Panc1 (cell line): ENCODE measurements at regions not wholly inside any gene's neighbourhood (a gene's known extent, or its start where the extent isn't known, plus 50 kb on each side); places are given as distances from the start of the nearest gene placed in this dataset.

Experiments
- ATAC-seq: fragments of 200-7000 bp; cut with Tn5 transposase; 2 replicates; pipeline ENCODE4 v1.9.1; 2020; ENCODE audit warnings: mild to moderate bottlenecking, moderate library complexity
- BruUV-seq: library from RNA; stranded (reverse); fragments of 400-500 nt; replicated peaks from 2 replicates; lab custom pipeline; 2021; lab: Mats Ljungman, UMichigan
- CTCF ChIA-PET: fragments of 300-600 bp; sonication (Branson Sonifier 250); formaldehyde crosslinking; loops from one replicate; lab custom pipeline; 2022; ENCODE audit warnings: antibody characterized with exemption; lab: Charles Lee
- POLR2A ChIA-PET: fragments of 300-600 bp; sonication (Branson Sonifier 250); formaldehyde crosslinking; loops from one replicate; lab custom pipeline; 2022; ENCODE audit warnings: antibody characterized with exemption; lab: Charles Lee
- DNase-seq: peaks from one replicate; pipeline ENCODE4 v3.0.0-alpha.2; 2010; ENCODE audit warnings: low read depth, low spot score
- H3K27ac ChIP-seq: 2 replicates; pipeline ENCODE4 v1.5.1; 2011; ENCODE audit warnings: mild to moderate bottlenecking, low read length, inconsistent platforms
- H3K27me3 ChIP-seq: fragments of 200-500 bp; sonication (Bioruptor generic); 2 replicates; pipeline ENCODE4 v1.6.0; 2014; ENCODE audit warnings: low read length, inconsistent platforms; ENCODE audit not compliant: control insufficient read depth, insufficient read depth
- H3K36me3 ChIP-seq: fragments of 200-500 bp; sonication (Bioruptor generic); 2 replicates; pipeline ENCODE4 v1.5.1; 2014; ENCODE audit warnings: inconsistent platforms, mild to moderate bottlenecking, low read length, moderate library complexity; ENCODE audit not compliant: control insufficient read depth, insufficient read depth
- H3K4me1 ChIP-seq: 2 replicates; pipeline ENCODE4 v1.5.1; 2011; ENCODE audit warnings: inconsistent platforms, mild to moderate bottlenecking, low read length, moderate library complexity; ENCODE audit not compliant: control insufficient read depth, insufficient read depth
- H3K4me3 ChIP-seq, 2 experiments: 2 replicates each; pipeline ENCODE4 v1.5.1; 2011 to 2012; ENCODE audit warnings: low read depth in 2 of 2, low read length in 2 of 2, mild to moderate bottlenecking in 2 of 2, inconsistent platforms in 1 of 2, moderate library complexity in 1 of 2
- H3K9me3 ChIP-seq: fragments of 200-500 bp; sonication (Bioruptor generic); 2 replicates; pipeline ENCODE4 v1.5.1; 2014; ENCODE audit warnings: low read depth, mild to moderate bottlenecking, inconsistent platforms, low read length, moderate library complexity; ENCODE audit not compliant: control insufficient read depth, insufficient read depth
- POLR2AphosphoS5 ChIP-seq: IDR thresholded peaks from 2 replicates; pipeline ENCODE4 v1.6.1; 2012; ENCODE audit warnings: mild to moderate bottlenecking, low read depth, low read length, moderate library complexity
- SIN3A ChIP-seq: IDR thresholded peaks from 2 replicates; pipeline ENCODE4 v1.6.1; 2012; ENCODE audit warnings: low read depth, mild to moderate bottlenecking, low read length, moderate library complexity, borderline replicate concordance; ENCODE audit not compliant: insufficient read depth
- TCF7L2 ChIP-seq: IDR thresholded peaks from 2 replicates; pipeline ENCODE4 v1.6.1; 2011; ENCODE audit warnings: mild to moderate bottlenecking, low read depth, low read length, inconsistent platforms
- in situ Hi-C: cut with HindIII; loops from 2 replicates; pipeline ENCODE4 v1.10.0; 2016; ENCODE audit warnings: low sequenced_read_pairs, low pct_unique_long_range_greater_than_20kb
- intact Hi-C: fragments of 100-400 bp; cut with micrococcal nuclease; formaldehyde crosslinking; loops from one replicate; pipeline ENCODE4 v1.10.0; 2022; ENCODE audit not compliant: unreplicated experiment
- TF ChIP-seq, protein P1 (sequence below): fragments of 450-650 bp; IDR thresholded peaks from 2 replicates; pipeline ENCODE4 v1.5.1; 2017; ENCODE audit warnings: mild to moderate bottlenecking
- TF ChIP-seq, protein P2 (sequence below), 2 experiments: IDR thresholded peaks; 2 replicates each; pipeline ENCODE4 v1.6.1; 2011 to 2012; ENCODE audit warnings: low read depth in 2 of 2, control low read depth in 1 of 2, low read length in 1 of 2, mild to moderate bottlenecking in 1 of 2, moderate library complexity in 1 of 2; ENCODE audit not compliant: insufficient read depth in 1 of 2

DNA sequence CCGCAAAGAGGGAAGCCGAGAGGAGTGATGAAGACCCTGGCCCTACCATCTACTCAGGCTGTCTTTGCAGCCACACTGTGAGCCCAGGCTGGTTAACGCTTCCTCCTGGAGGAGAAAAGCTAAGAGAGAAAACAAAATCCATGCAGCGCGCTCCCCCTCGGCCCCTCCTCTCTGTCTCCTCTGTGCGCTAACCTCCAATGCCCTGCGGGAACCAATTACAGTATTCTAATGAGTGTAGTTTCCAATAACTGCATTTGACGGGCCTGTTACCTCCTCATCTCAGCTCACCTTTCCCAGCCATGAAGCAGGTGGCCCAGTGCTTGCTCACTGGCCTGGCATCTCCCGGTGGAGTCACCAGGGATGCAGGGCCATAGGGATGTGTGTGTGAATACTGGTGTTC, 565.5 kb downstream of the EBF1 start:
- intact Hi-C loops: no loop called here
- DNase-seq (no peak), ATAC-seq (no peak)
- Histone ChIP-seq H3K9me3 (no peaks in the 10 kb centered on the region), H3K4me1 (no peaks in the 10 kb centered on the region), H3K4me3 (no peak overlapping the region), H3K27ac (no peak overlapping the region), H3K36me3 (no peaks in the 10 kb centered on the region), H3K27me3 (no peaks in the 10 kb centered on the region)
- in situ Hi-C loops: no loop called here
- ChIA-PET CTCF (no interaction called here), POLR2A (no interaction called here)
- no TSS peak for BruUV-seq
- TF ChIP-seq SIN3A: no peak
- TF ChIP-seq TCF7L2: no peak
- TF ChIP-seq, protein P1, sequence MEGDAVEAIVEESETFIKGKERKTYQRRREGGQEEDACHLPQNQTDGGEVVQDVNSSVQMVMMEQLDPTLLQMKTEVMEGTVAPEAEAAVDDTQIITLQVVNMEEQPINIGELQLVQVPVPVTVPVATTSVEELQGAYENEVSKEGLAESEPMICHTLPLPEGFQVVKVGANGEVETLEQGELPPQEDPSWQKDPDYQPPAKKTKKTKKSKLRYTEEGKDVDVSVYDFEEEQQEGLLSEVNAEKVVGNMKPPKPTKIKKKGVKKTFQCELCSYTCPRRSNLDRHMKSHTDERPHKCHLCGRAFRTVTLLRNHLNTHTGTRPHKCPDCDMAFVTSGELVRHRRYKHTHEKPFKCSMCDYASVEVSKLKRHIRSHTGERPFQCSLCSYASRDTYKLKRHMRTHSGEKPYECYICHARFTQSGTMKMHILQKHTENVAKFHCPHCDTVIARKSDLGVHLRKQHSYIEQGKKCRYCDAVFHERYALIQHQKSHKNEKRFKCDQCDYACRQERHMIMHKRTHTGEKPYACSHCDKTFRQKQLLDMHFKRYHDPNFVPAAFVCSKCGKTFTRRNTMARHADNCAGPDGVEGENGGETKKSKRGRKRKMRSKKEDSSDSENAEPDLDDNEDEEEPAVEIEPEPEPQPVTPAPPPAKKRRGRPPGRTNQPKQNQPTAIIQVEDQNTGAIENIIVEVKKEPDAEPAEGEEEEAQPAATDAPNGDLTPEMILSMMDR: no peak
- no peak for TF ChIP-seq POLR2AphosphoS5

DNA sequence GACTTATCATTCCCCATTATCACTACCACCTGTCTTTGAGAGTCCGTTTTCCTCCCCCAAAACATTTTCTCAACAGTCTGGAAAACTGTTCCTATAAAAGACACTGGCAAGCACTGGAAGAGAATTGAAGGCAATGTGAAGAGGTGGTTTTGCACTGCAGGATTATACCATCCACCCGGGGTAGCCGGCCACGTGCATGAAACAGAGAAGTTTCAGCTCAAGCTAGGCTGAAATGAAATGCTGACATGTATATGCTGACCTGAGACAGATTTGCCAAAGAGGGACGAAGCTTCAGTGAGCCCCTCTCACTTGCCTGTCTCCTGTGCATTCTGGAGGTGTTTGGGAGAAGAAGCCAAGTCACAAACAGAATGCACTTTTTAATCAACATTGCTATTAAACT, 567.0 kb downstream of the EBF1 start:
- no peaks in the 10 kb centered on the region for H3K36me3 ChIP-seq
- intact Hi-C loops (no loop called here), in situ Hi-C loops (no loop called here)
- no peak for ATAC-seq
- no peak overlapping the region for H3K4me3 ChIP-seq
- ChIA-PET POLR2A (no interaction called here), CTCF (no interaction called here)
- no peaks in the 10 kb centered on the region for H3K27me3 ChIP-seq
- no TSS peak for BruUV-seq
- no peak overlapping the region for H3K27ac ChIP-seq
- DNase-seq: no peak
- no peaks in the 10 kb centered on the region for H3K9me3 ChIP-seq
- TF ChIP-seq POLR2AphosphoS5: no peak
- no peak for TF ChIP-seq TCF7L2
- H3K4me1 ChIP-seq: no peaks in the 10 kb centered on the region

DNA sequence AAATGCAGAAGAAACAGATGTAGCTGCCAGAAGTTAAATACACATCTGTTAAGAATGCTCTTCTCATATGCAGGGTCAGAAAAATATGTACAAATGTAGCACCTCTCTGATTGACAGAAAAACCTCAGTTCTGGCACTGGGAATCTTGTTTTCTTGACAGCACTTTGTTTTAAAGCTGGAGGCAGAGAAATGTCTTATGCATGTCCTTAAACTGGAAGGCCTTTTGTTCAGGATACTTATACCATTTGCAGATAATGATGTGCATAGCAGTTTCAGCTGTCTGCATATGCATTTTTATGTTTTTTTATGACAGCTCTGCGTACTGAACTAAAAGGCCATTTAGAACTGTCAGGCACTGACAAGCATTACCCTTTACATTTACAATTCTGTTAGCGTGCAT, 567.9 kb downstream of the EBF1 start:
- no peak overlapping the region for H3K27ac ChIP-seq
- H3K9me3 ChIP-seq: no peaks in the 10 kb centered on the region
- in situ Hi-C loops (no loop called here), intact Hi-C loops (no loop called here)
- H3K4me3 ChIP-seq: no peak overlapping the region
- ChIA-PET POLR2A (no interaction called here), CTCF (no interaction called here)
- H3K27me3 ChIP-seq: no peaks in the 10 kb centered on the region
- TF ChIP-seq, protein P2, sequence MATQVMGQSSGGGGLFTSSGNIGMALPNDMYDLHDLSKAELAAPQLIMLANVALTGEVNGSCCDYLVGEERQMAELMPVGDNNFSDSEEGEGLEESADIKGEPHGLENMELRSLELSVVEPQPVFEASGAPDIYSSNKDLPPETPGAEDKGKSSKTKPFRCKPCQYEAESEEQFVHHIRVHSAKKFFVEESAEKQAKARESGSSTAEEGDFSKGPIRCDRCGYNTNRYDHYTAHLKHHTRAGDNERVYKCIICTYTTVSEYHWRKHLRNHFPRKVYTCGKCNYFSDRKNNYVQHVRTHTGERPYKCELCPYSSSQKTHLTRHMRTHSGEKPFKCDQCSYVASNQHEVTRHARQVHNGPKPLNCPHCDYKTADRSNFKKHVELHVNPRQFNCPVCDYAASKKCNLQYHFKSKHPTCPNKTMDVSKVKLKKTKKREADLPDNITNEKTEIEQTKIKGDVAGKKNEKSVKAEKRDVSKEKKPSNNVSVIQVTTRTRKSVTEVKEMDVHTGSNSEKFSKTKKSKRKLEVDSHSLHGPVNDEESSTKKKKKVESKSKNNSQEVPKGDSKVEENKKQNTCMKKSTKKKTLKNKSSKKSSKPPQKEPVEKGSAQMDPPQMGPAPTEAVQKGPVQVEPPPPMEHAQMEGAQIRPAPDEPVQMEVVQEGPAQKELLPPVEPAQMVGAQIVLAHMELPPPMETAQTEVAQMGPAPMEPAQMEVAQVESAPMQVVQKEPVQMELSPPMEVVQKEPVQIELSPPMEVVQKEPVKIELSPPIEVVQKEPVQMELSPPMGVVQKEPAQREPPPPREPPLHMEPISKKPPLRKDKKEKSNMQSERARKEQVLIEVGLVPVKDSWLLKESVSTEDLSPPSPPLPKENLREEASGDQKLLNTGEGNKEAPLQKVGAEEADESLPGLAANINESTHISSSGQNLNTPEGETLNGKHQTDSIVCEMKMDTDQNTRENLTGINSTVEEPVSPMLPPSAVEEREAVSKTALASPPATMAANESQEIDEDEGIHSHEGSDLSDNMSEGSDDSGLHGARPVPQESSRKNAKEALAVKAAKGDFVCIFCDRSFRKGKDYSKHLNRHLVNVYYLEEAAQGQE (IDR thresholded peaks at IDR 0.05; ENCODE audit: insufficient read depth in 1 of 2, low read depth in 2 of 2, low read length in 1 of 2): no peak
- TF ChIP-seq, protein P1: no peak
- TF ChIP-seq SIN3A (no peak), TCF7L2 (no peak), POLR2AphosphoS5 (no peak)
- H3K4me1 ChIP-seq: no peaks in the 10 kb centered on the region
- no peak for DNase-seq
- no peak for ATAC-seq
- no TSS peak for BruUV-seq
- no peaks in the 10 kb centered on the region for H3K36me3 ChIP-seq
